ENCODE measurements at regions not wholly inside any gene's neighbourhood (a gene's known extent, or its start where the extent isn't known, plus 50 kb on each side); places are given as distances from the start of the nearest gene placed in this dataset.

DNA sequence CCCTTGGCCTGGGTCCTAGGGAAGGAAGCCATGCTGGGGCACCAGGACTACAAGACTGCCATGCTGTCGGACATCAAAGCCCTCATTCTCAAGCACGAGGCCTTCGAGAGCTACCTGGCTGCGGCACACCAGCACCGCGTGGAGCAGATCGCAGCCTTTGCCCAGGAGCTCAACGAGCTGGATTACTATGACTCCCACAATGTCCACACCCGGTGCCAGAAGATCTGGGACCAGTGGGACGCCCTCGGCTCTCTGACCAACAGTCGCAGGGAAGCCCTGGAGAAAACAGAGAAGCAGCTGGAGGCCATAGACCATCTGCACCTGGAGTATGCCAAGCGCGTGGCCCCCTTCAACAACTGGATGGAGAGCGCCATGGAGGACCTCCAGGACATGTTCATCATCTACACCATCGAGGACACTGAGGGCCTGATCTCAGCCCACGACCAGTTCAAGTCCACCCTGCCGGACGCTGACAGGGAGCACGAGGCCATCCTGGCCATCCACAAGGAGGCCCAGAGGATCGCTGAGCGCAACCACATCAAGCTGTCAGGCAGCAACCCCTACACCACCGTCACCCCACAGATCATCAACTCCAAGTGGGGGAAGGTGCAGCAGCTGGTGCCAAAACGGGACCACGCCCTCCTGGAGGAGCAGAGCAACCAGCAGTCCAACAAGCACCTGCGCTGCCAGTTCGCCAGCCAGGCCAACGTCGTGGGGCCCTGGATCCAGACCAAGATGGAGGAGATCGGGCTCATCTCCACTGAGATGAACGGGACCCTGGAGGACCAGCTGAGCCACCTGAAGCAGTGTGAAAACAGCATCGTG lies 487.0 kb downstream of the TRAM1L1 start:
- Histone ChIP-seq H3K27ac (ENCODE audit: low read depth in 2 of 2, low read length in 2 of 2) (no peak overlapping the region), H3K4me1 (ENCODE audit: control insufficient read depth in 2 of 3, insufficient read depth in 2 of 3, low read depth in 1 of 3, low read length in 3 of 3) (no peaks in the 10 kb centered on the region), H3K9ac (ENCODE audit: low read length in 3 of 3) (no peak overlapping the region), H3K27me3 (ENCODE audit: control insufficient read depth, insufficient read depth, low read length) (no peaks in the 10 kb centered on the region), H3K36me3 (ENCODE audit: control insufficient read depth in 2 of 3, insufficient read depth in 3 of 3, low read length in 3 of 3) (no peaks in the 10 kb centered on the region), H3K4me3 (ENCODE audit: low read length in 3 of 3) (no peak overlapping the region), H3K9me3 (ENCODE audit: control insufficient read depth in 2 of 3, insufficient read depth in 1 of 3, low read length in 3 of 3) (peaks cover 0 to 3% (median 0%) of the 10 kb centered on the region in 3 donors)
- TF ChIP-seq, protein P1, sequence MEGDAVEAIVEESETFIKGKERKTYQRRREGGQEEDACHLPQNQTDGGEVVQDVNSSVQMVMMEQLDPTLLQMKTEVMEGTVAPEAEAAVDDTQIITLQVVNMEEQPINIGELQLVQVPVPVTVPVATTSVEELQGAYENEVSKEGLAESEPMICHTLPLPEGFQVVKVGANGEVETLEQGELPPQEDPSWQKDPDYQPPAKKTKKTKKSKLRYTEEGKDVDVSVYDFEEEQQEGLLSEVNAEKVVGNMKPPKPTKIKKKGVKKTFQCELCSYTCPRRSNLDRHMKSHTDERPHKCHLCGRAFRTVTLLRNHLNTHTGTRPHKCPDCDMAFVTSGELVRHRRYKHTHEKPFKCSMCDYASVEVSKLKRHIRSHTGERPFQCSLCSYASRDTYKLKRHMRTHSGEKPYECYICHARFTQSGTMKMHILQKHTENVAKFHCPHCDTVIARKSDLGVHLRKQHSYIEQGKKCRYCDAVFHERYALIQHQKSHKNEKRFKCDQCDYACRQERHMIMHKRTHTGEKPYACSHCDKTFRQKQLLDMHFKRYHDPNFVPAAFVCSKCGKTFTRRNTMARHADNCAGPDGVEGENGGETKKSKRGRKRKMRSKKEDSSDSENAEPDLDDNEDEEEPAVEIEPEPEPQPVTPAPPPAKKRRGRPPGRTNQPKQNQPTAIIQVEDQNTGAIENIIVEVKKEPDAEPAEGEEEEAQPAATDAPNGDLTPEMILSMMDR (IDR thresholded peaks at IDR 0.05; ENCODE audit: borderline replicate concordance, extremely low read depth, insufficient read depth): no peak
- peak in 1 of 5 donors; percentile 71 for DNase-seq
- intact Hi-C loops (cut with DNase I): no loop called here
- FAIRE-seq: no peak

DNA sequence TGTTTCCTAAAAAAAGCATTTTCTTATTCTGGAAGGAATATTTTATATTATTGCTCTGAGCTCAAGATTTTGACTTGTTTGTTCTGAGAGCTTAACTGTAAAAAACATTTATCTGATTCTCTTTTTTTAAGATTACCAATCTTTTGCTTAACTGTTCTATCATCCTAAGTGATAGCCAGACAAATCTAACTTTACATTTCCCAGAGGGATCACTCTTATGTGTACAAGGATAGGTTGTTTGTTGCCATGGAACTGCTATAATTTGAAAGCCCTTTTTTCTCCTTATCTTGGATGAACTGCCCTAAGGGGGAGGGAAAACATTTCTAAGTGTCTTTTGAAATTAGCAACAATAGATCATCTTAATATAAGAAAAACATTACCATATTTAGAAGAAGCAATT lies 494.7 kb downstream of the TRAM1L1 start:
- FAIRE-seq: no peak
- DNase-seq: peak in 2 of 5 donors; percentile 16 to 43
- TF ChIP-seq, protein P1 (IDR thresholded peaks at IDR 0.05; ENCODE audit: borderline replicate concordance, extremely low read depth, insufficient read depth): no peak
- intact Hi-C loops (cut with DNase I): no loop called here
- Histone ChIP-seq H3K9me3 (ENCODE audit: control insufficient read depth in 2 of 3, insufficient read depth in 1 of 3, low read length in 3 of 3) (no peaks in the 10 kb centered on the region), H3K27me3 (ENCODE audit: control insufficient read depth, insufficient read depth, low read length) (no peaks in the 10 kb centered on the region), H3K4me3 (ENCODE audit: low read length in 3 of 3) (no peak overlapping the region), H3K27ac (ENCODE audit: low read depth in 2 of 2, low read length in 2 of 2) (no peak overlapping the region), H3K9ac (ENCODE audit: low read length in 3 of 3) (no peak overlapping the region), H3K36me3 (ENCODE audit: control insufficient read depth in 2 of 3, insufficient read depth in 3 of 3, low read length in 3 of 3) (no peaks in the 10 kb centered on the region), H3K4me1 (ENCODE audit: control insufficient read depth in 2 of 3, insufficient read depth in 2 of 3, low read depth in 1 of 3, low read length in 3 of 3) (no peaks in the 10 kb centered on the region)

DNA sequence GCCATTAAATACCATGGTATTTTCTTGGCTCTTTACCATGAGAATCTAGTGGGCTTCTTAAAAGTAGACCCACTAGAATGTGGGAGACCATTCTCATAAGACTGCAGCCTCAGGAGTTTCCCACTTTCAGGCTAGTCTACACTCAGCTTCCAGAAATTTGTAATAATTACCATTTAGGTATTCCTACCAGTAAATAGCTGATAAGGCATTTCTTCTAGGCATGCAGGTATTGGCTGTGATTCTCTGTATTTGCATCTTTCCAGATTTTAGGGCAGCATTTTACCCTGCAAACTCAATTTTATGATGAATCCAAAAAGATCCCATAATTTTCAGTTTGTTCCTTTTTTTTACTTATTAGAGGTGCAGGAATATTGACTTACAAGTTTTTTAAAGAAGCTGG lies 496.6 kb downstream of the TRAM1L1 start:
- Histone ChIP-seq H3K4me3 (ENCODE audit: low read length in 3 of 3) (no peak overlapping the region), H3K4me1 (ENCODE audit: control insufficient read depth in 2 of 3, insufficient read depth in 2 of 3, low read depth in 1 of 3, low read length in 3 of 3) (no peaks in the 10 kb centered on the region), H3K36me3 (ENCODE audit: control insufficient read depth in 2 of 3, insufficient read depth in 3 of 3, low read length in 3 of 3) (no peaks in the 10 kb centered on the region), H3K9ac (ENCODE audit: low read length in 3 of 3) (no peak overlapping the region), H3K27ac (ENCODE audit: low read depth in 2 of 2, low read length in 2 of 2) (no peak overlapping the region), H3K9me3 (ENCODE audit: control insufficient read depth in 2 of 3, insufficient read depth in 1 of 3, low read length in 3 of 3) (no peaks in the 10 kb centered on the region), H3K27me3 (ENCODE audit: control insufficient read depth, insufficient read depth, low read length) (no peaks in the 10 kb centered on the region)
- FAIRE-seq (no peak), DNase-seq (no peak)
- TF ChIP-seq, protein P1 (IDR thresholded peaks at IDR 0.05; ENCODE audit: borderline replicate concordance, extremely low read depth, insufficient read depth): no peak
- intact Hi-C loops (cut with DNase I): no loop called here

Measured in kidney (tissue), 13 donors.